AG10803 (cell line): ENCODE measurements at regions not wholly inside any gene's neighbourhood (a gene's known extent, or its start where the extent isn't known, plus 50 kb on each side); places are given as distances from the start of the nearest gene placed in this dataset.

Source experiments
- DNase-seq: peaks from one replicate; pipeline ENCODE4 v3.0.0; 2010; ENCODE audit warnings: low read depth
- H3K4me3 ChIP-seq: 2 replicates; pipeline ENCODE4 v1.5.1; 2011; ENCODE audit warnings: mild to moderate bottlenecking, low read length, control low read depth
- CTCF ChIP-seq: conservative IDR thresholded peaks from 2 replicates; pipeline ENCODE4 v1.5.1; 2011; ENCODE audit warnings: mild to moderate bottlenecking, low read length, control low read depth, inconsistent platforms

DNA sequence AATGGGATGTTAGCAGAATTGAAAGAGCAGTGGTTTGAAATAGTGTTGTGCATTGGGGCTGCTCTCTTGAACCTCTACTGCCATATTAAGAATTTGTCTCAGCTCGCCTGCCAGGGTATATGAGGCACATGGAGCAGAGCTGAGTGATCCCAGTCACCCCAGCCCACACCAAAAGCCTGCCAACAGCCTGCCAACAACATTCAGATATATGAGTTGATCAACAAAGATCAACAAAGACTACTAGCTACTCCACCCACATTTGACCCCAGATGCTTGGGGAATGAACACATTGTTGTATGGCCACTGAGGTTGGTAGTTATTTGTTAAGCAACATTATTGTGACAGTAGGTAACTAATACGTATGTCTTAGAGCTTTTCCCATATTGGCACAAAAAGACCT lies 570.9 kb upstream of the IL12A start:
- DNase-seq = no peak
- no peak overlapping the region for H3K4me3 ChIP-seq
- no peak for TF ChIP-seq CTCF

- DNase-seq = peak; percentile 53
Measured at GRCh38 chr3:159418571-159419526, 569.8 kb upstream of the IL12A start.

DNA sequence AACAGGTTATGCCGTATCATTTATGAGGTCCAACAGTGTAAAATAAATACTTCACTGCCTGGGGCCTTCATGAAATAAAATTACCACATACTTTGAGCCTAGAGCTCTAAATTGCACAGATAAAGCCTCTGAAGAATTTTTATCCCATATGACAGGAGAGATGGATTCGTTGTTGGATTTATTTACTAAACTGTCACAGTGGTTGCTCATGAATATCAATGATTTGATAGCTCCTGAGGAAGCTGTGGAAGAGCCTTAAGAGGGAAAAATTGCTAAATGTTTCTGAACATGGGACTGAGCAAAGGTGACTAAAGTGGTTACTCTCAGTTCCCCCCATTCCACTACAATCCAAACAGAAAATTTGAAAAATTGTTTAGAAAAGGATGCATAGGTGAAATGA lies 558.9 kb upstream of the IL12A start:
- no peak for DNase-seq
- TF ChIP-seq CTCF = no peak
- no peak overlapping the region for H3K4me3 ChIP-seq

More at GRCh38 chr3:159418571-159419526, 569.8 kb upstream of the IL12A start:
- no peak for TF ChIP-seq CTCF
- no peak overlapping the region for H3K4me3 ChIP-seq

GRCh38 chr3:159432682-159433340 lies 555.8 kb upstream of the IL12A start:
- DNase-seq = no peak
- no peak overlapping the region for H3K4me3 ChIP-seq
- TF ChIP-seq CTCF = no peak

GRCh38 chr3:159439346-159439745 lies 549.3 kb upstream of the IL12A start:
- no peak for DNase-seq
- H3K4me3 ChIP-seq = no peak overlapping the region
- no peak for TF ChIP-seq CTCF

GRCh38 chr3:159441279-159441678 lies 547.4 kb upstream of the IL12A start:
- no peak for TF ChIP-seq CTCF
- no peak overlapping the region for H3K4me3 ChIP-seq
- DNase-seq = no peak
